Neuronal stem cell (in vitro differentiated cells): ENCODE measurements at regions not wholly inside any gene's neighbourhood (a gene's known extent, or its start where the extent isn't known, plus 50 kb on each side); places are given as distances from the start of the nearest gene placed in this dataset.

Experiments
- DNase-seq: peaks from one replicate; pipeline ENCODE4 v3.0.0-alpha.2; 2013; ENCODE audit warnings: low spot score
- H2AFZ ChIP-seq: one replicate; pipeline ENCODE4 v1.6.1; 2013; ENCODE audit warnings: mild to moderate bottlenecking, low read length, inconsistent platforms
- H2AK5ac ChIP-seq: 2 replicates; pipeline ENCODE4 v1.6.1; 2013; ENCODE audit warnings: low read depth, mild to moderate bottlenecking, inconsistent platforms, low read length, moderate library complexity, mixed read lengths
- H2BK120ac ChIP-seq: 2 replicates; pipeline ENCODE4 v1.6.1; 2013; ENCODE audit warnings: low read depth, mild to moderate bottlenecking, inconsistent platforms, low read length, moderate library complexity, mixed read lengths
- H2BK12ac ChIP-seq: one replicate; pipeline ENCODE4 v1.6.1; 2013; ENCODE audit warnings: low read length, inconsistent platforms
- H2BK15ac ChIP-seq: 2 replicates; pipeline ENCODE4 v1.6.1; 2013; ENCODE audit warnings: mild to moderate bottlenecking, low read length, inconsistent platforms, mixed read lengths
- H2BK5ac ChIP-seq: one replicate; pipeline ENCODE4 v1.6.1; 2013; ENCODE audit warnings: inconsistent platforms, mild to moderate bottlenecking, low read length, moderate library complexity
- H3K14ac ChIP-seq: one replicate; pipeline ENCODE4 v1.6.1; 2013; ENCODE audit warnings: low read length, inconsistent platforms
- H3K18ac ChIP-seq: 2 replicates; pipeline ENCODE4 v1.6.1; 2013; ENCODE audit warnings: low read length, inconsistent platforms
- H3K23ac ChIP-seq: 2 replicates; pipeline ENCODE4 v1.6.1; 2013; ENCODE audit warnings: low read depth, mild to moderate bottlenecking, mixed read lengths, low read length, inconsistent platforms; ENCODE audit not compliant: poor library complexity
- H3K27ac ChIP-seq: replicated peaks from 3 replicates; pipeline ENCODE4 v1.5.1; 2013; ENCODE audit warnings: low read length, inconsistent platforms
- H3K27me3 ChIP-seq, 3 experiments: 2 replicates each; pipeline ENCODE4 v1.6.1; 2013; ENCODE audit warnings: low read length in 3 of 3, mild to moderate bottlenecking in 2 of 3, inconsistent platforms in 1 of 3, low read depth in 1 of 3, mixed read lengths in 1 of 3, moderate library complexity in 1 of 3; ENCODE audit not compliant: control insufficient read depth in 3 of 3, insufficient read depth in 3 of 3
- H3K36me3 ChIP-seq, 2 donors: replicated peaks in 1 of 2; 2 replicates each; pipeline ENCODE4 v1.6.1; 2013; ENCODE audit warnings: low read length in 2 of 2; ENCODE audit not compliant: control insufficient read depth in 2 of 2, insufficient read depth in 2 of 2
- H3K4ac ChIP-seq: 2 replicates; pipeline ENCODE4 v1.6.1; 2013; ENCODE audit warnings: inconsistent platforms, mild to moderate bottlenecking, low read length, moderate library complexity
- H3K4me1 ChIP-seq, 2 donors: 1 replicate in 1 of 2; 2 replicates in 1 of 2; pipeline ENCODE4 v1.6.1; 2013; ENCODE audit warnings: low read length in 2 of 2, low read depth in 1 of 2; ENCODE audit not compliant: control insufficient read depth in 2 of 2, insufficient read depth in 1 of 2
- H3K4me2 ChIP-seq: one replicate; pipeline ENCODE4 v1.6.1; 2013; ENCODE audit warnings: mild to moderate bottlenecking, low read length, inconsistent platforms; ENCODE audit not compliant: insufficient read depth, poor library complexity, severe bottlenecking
- H3K4me3 ChIP-seq, 2 donors: 2 replicates each; pipeline ENCODE4 v1.5.1; 2013; ENCODE audit warnings: low read length in 2 of 2, mild to moderate bottlenecking in 2 of 2, inconsistent platforms in 1 of 2, moderate library complexity in 1 of 2
- H3K79me1 ChIP-seq: one replicate; pipeline ENCODE4 v1.6.1; 2013; ENCODE audit warnings: low read depth, mild to moderate bottlenecking, inconsistent platforms, low read length, moderate library complexity
- H3K9ac ChIP-seq: one replicate; pipeline ENCODE4 v1.6.1; 2013; ENCODE audit warnings: mild to moderate bottlenecking, low read depth, low read length, inconsistent platforms; ENCODE audit not compliant: poor library complexity
- H3K9me3 ChIP-seq, 2 donors: replicated peaks in 1 of 2; 2 replicates each; pipeline versions ENCODE3 to v1.6.1; 2013; ENCODE audit warnings: low read length in 2 of 2, mild to moderate bottlenecking in 2 of 2, inconsistent platforms in 1 of 2, low read depth in 1 of 2, mixed read lengths in 1 of 2, moderate library complexity in 1 of 2; ENCODE audit not compliant: control insufficient read depth in 2 of 2, insufficient read depth in 1 of 2
- H4K8ac ChIP-seq: one replicate; pipeline ENCODE4 v1.6.1; 2013; ENCODE audit warnings: low read depth, mild to moderate bottlenecking, inconsistent platforms, low read length, moderate library complexity
- H4K91ac ChIP-seq: one replicate; pipeline ENCODE4 v1.6.1; 2013; ENCODE audit warnings: low read length, low read depth, mild to moderate bottlenecking, inconsistent platforms; ENCODE audit not compliant: poor library complexity
- WGBS, 2 donors: extraction: QIAGEN DNeasy Blood & Tissue Kit; methylation state at CpG; one replicate each; pipeline ENCODE4 v1.1.7; 2013; ENCODE audit warnings: missing lambda C conversion rate in 2 of 2, mixed read lengths in 1 of 2; ENCODE audit not compliant: insufficient read length in 2 of 2, insufficient replicate concordance in 1 of 2; ENCODE audit errors: extremely low coverage in 2 of 2; 5-methylcytosine and 5-hydroxymethylcytosine counted together

GRCh38 chr3:81923038-81923437 is 161.6 kb upstream of the GBE1 start:
- Histone ChIP-seq H3K79me1 (no peaks in the 10 kb centered on the region), H4K8ac (no peak overlapping the region)

DNA sequence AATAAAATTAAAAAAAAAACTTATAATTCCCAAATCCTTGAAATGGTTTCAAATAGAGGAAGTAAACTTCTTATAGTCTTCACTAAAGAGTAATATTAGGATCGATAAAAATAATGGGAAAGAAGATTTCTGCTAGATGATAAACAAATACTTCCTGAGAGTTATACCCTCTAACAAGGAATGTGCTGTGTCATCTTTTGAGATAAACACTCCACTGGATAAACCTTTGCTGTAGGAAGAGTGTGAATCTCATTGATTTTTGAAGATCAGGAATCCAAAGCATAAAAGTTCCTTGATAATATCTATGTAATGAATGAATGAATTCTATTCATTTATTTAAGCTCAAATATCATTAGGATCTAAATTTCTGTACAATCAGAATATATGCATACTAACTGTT is 161.0 kb upstream of the GBE1 start:
- no peak overlapping the region for H2BK15ac ChIP-seq
- H2BK5ac ChIP-seq: no peak overlapping the region
- H4K8ac ChIP-seq: no peak overlapping the region
- no peak overlapping the region for H2BK12ac ChIP-seq
- no peak overlapping the region for H2AK5ac ChIP-seq
- no peak overlapping the region for H3K4ac ChIP-seq
- H2AFZ ChIP-seq: peak overlapping the region; percentile 41
- H3K27ac ChIP-seq: no peak overlapping the region
- peaks cover 0 to 1% of the 10 kb centered on the region in 2 donors for H3K4me1 ChIP-seq
- no peaks in the 10 kb centered on the region for H3K79me1 ChIP-seq
- H3K4me3 ChIP-seq: no peak overlapping the region
- no peak overlapping the region for H3K4me2 ChIP-seq
- no peak overlapping the region for H3K18ac ChIP-seq
- H2BK120ac ChIP-seq: no peak overlapping the region
- no peak overlapping the region for H4K91ac ChIP-seq
- no peak overlapping the region for H3K23ac ChIP-seq
- no peak for DNase-seq
- WGBS, 2 donors: no CpG with 5 or more reads among the region's 1 CpG
- no peak overlapping the region for H3K14ac ChIP-seq
- no peaks in the 10 kb centered on the region for H3K27me3 ChIP-seq
- no peaks in the 10 kb centered on the region for H3K36me3 ChIP-seq
- H3K9ac ChIP-seq: no peak overlapping the region
- no peaks in the 10 kb centered on the region for H3K9me3 ChIP-seq

More at GRCh38 chr3:81923038-81923437, 161.6 kb upstream of the GBE1 start:
- Histone ChIP-seq H2BK12ac (no peak overlapping the region), H3K4ac (no peak overlapping the region), H3K23ac (no peak overlapping the region), H2BK5ac (no peak overlapping the region), H3K4me2 (no peak overlapping the region), H3K27me3 (no peaks in the 10 kb centered on the region), H3K18ac (no peak overlapping the region), H2AFZ (peak overlapping the region; percentile 41), H3K27ac (no peak overlapping the region), H2BK15ac (no peak overlapping the region), H2AK5ac (no peak overlapping the region), H2BK120ac (no peak overlapping the region), H3K4me1 (peaks cover 0 to 1% of the 10 kb centered on the region in 2 donors), H3K14ac (no peak overlapping the region), H3K9ac (no peak overlapping the region), H3K36me3 (no peaks in the 10 kb centered on the region), H4K91ac (no peak overlapping the region), H3K9me3 (no peaks in the 10 kb centered on the region), H3K4me3 (no peak overlapping the region)
- WGBS, 2 donors: no CpG with 5 or more reads among the region's 2 CpGs
- DNase-seq: no peak

DNA sequence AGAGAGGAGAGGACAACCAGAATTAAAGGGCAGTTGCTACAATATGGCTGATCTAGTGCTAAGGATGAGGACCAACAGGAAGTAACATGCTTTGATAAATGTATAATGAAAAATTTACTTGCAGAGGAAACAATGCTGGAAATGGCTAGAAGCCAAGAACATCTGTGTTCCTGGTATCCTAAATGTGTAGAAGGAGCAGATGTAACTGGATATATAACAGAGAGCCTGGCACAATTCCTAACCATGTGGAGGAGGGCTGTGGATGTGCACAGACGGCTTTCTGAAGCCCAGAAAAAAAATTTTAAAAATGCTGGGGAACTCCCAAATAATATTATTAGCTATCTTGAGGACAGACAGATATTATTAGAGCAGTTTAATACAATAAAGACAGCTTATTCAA is 159.4 kb upstream of the GBE1 start:
- no peak overlapping the region for H3K27ac ChIP-seq
- H2AFZ ChIP-seq: no peak overlapping the region
- no peak overlapping the region for H3K23ac ChIP-seq
- H2BK120ac ChIP-seq: no peak overlapping the region
- H3K9ac ChIP-seq: no peak overlapping the region
- H3K79me1 ChIP-seq: no peaks in the 10 kb centered on the region
- H3K36me3 ChIP-seq: no peaks in the 10 kb centered on the region
- no peak overlapping the region for H3K4me3 ChIP-seq
- no peak overlapping the region for H3K14ac ChIP-seq
- H3K4me2 ChIP-seq: no peak overlapping the region
- H3K4me1 ChIP-seq: peaks cover 0 to 1% of the 10 kb centered on the region in 2 donors
- no peaks in the 10 kb centered on the region for H3K9me3 ChIP-seq
- H2BK5ac ChIP-seq: no peak overlapping the region
- no peak overlapping the region for H2BK15ac ChIP-seq
- H2BK12ac ChIP-seq: no peak overlapping the region
- no peaks in the 10 kb centered on the region for H3K27me3 ChIP-seq
- WGBS, 2 donors: no CpG with 5 or more reads among the region's 1 CpG
- no peak overlapping the region for H3K18ac ChIP-seq
- no peak overlapping the region for H4K91ac ChIP-seq
- DNase-seq: no peak
- H4K8ac ChIP-seq: no peak overlapping the region
- no peak overlapping the region for H3K4ac ChIP-seq
- H2AK5ac ChIP-seq: no peak overlapping the region

GRCh38 chr3:81916890-81917289 is 155.4 kb upstream of the GBE1 start:
- no peak overlapping the region for H4K91ac ChIP-seq

More at GRCh38 chr3:81916890-81917289, 155.4 kb upstream of the GBE1 start:
- Histone ChIP-seq H3K27me3 (no peaks in the 10 kb centered on the region), H2BK15ac (no peak overlapping the region), H2AK5ac (no peak overlapping the region), H3K4me3 (no peak overlapping the region), H3K4ac (no peak overlapping the region), H3K14ac (no peak overlapping the region), H3K18ac (no peak overlapping the region), H3K9me3 (no peaks in the 10 kb centered on the region), H3K23ac (no peak overlapping the region), H3K9ac (no peak overlapping the region), H2BK12ac (no peak overlapping the region), H3K4me1 (no peaks in the 10 kb centered on the region), H3K4me2 (no peak overlapping the region), H4K8ac (no peak overlapping the region), H3K27ac (no peak overlapping the region), H3K79me1 (no peaks in the 10 kb centered on the region), H2BK120ac (no peak overlapping the region), H2BK5ac (no peak overlapping the region), H2AFZ (no peak overlapping the region), H3K36me3 (no peaks in the 10 kb centered on the region)
- no CpG with 5 or more reads among the region's 1 CpG for WGBS, 2 donors
- no peak for DNase-seq
